Stimulated activated CD4-positive, alpha-beta T cell treated with anti-CD3 and anti-CD28 coated beads, Interleukin-12 subunit alpha, Interleukin-12 subunit beta, amount 100 ng/mL, for 4 hours (primary cell): ENCODE measurements at regions not wholly inside any gene's neighbourhood (a gene's known extent, or its start where the extent isn't known, plus 50 kb on each side); places are given as distances from the start of the nearest gene placed in this dataset.

Source experiments
- DNase-seq: peaks from one replicate; pipeline ENCODE4 v3.0.0-alpha.2; 2020

DNA sequence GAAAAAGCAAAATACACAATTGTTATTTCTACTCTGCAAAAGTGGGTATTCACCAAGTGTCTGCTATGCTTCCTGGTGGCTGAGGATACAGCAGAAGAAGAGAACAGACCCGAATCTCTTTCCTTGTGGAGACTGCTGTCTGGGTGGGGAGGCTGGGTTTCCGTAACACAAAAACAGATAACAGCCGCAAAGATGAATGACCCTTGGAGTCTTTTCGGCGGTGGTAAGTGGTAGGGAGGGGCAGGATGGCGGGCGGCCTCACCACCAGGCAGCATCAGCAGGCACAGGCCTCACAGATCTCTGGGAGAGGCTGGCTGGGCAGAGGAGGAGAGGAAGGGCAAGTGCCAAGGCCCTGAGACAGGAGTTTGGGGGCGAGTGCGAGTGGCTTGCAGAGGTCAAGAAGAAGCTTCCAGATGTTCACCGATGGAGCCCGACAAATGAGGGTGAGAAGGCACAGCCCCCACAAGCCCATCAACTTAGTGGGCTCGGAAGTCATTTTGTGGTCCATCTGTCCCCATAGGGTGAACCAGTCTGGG is 164.2 kb downstream of the RHOU start:
- DNase-seq = no peak

DNA sequence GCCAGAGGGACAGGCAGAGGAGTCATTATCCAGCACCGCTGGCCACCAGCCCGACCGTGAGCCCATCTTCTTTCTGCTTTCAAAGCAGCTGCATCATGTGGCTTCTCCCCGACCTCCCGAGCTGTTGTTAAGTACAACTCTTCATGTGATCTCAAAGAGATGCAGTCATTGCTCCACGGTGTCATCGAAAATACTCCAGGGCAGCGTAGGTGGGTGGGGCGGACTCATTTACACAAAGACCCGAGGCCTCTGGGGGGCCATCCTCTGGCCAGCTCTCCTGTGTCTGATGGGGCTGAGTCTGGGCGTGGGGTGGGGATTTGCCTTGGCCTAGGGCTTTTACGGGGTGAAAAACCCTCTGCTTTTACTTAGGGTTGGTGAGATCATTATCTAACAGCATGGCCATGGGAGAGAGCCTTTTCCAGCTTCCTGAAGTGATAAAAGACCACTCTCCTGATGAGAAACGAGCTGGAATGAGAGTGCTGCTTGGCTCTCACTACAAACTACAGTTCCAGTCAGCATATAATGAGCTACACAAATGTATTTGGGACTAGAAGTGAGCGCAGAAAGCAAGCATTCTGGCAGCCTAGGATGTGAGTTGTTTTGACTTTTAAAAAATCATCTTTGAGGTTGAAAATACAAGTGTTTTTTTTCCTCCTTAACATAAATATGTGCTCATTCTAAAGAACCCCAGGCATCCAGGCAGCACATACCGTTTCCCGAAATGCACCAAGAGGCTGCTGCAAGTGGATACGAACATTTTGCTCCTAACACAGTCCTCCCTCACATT is 165.0 kb downstream of the RHOU start:
- DNase-seq = no peak

GRCh38 chr1:228900886-228901392 is 165.7 kb downstream of the RHOU start:
- DNase-seq = no peak

GRCh38 chr1:228901936-228902681 is 166.8 kb downstream of the RHOU start:
- DNase-seq = no peak

GRCh38 chr1:228902781-228903433 is 167.6 kb downstream of the RHOU start:
- no peak for DNase-seq

DNA sequence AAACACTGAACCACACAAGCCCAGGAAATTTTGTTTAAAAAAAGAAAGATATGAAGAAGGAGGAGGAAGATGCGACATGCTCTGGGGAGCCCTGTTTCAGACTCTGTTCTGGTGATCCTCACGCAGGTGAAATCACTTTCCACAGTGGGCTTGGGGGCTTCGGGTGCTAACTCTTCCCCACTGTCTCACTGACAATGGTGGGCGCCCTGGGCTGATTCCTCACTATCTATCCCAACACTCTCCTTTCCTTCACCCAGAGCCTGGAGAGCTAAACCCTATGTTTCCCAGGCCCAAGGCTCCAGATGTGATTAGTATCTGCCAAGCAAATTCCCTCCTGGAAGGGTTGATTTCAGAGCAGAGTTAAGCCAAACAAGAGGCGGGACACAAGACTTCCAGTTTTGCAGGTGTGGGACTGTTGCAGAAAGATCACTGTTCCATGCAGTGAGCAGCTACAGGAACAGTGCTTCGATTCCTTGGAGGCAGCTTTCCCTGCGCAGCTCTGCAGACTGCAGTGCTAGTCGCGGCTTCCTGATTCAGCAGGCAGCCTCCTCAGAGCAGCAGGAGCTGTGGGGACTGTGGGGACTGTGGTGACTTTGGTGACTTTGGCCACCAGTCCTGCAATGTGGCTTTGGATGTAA is 168.3 kb downstream of the RHOU start:
- DNase-seq = no peak

DNA sequence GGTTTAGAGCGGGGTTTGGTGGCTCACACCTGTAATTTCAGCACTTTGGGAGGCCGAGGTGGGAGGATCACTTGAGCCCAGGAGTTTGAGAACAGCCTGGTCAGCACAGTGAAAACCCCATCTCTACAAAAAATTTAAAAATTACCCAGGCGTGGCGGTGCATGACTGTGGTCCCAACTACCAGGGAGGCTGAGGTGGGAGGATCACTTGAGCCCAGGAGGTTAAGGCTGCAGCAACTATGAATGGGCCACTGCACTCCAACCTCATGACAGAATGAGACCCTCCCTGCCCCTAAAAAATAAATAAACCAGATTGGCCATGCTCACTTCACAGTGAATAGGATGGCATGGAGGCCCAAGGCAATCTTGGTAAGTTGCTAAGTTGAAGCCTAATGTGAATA is 168.9 kb downstream of the RHOU start:
- no peak for DNase-seq

GRCh38 chr1:228905701-228906101 is 170.4 kb downstream of the RHOU start:
- no peak for DNase-seq

- DNase-seq = no peak
Measured at GRCh38 chr1:228906223-228906860, 171.1 kb downstream of the RHOU start.

GRCh38 chr1:228911225-228912210 is 176.2 kb downstream of the RHOU start:
- no peak for DNase-seq

DNA sequence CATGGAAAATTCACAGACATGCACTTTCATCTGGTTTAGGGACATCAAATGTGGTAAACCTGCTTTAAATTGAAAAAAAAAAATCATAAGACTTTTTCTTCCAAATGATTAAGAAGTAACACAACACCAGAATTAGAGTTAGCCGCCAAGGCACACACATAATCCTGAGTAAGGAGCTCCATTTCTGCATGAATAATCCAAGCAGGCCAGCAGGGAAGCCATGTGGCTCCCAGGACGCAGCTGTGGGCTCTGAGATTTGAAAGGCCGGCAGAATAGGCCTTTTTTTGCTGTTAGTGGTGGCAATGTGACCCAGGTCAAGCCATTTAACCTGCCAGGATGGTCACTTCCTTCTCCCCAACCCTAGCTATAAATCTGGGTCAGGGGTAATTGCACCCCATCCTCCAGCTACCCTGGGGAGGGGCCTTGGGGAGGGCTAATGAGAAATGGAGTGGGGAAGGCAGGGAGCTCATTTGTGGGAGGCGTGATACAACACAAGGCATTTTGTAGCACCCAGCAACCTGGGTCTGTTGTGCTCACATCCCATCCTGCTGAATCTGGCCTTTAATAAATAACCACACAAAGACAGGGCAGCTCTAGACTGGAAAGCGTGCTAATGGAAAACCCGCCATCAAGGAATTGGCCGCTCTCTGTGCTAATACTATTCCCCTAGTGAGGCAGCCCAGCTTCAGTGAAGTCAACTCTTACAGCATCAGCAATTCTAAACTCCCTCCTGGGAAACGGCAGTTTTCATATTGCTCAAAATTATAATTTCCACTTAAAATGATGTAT is 178.5 kb downstream of the RHOU start:
- DNase-seq = no peak

DNA sequence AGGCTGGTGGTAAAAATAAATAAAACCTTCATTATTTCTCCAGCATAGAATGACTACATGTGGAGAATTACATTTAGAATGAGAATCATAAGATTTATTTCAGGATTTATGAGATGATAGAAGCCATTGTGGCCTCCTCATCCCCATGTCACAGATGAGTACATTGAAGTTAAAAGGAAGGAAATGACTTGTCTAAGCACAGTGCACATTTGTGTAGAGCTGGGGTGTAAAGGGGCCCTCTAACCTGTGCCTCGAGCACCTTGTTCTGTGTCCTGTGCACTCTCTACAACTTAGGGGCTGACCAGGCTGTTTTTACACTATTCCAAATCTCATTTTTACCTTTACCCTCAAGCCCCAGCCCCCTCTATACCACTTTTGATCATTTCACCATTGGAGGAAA is 179.4 kb downstream of the RHOU start:
- DNase-seq = no peak

DNA sequence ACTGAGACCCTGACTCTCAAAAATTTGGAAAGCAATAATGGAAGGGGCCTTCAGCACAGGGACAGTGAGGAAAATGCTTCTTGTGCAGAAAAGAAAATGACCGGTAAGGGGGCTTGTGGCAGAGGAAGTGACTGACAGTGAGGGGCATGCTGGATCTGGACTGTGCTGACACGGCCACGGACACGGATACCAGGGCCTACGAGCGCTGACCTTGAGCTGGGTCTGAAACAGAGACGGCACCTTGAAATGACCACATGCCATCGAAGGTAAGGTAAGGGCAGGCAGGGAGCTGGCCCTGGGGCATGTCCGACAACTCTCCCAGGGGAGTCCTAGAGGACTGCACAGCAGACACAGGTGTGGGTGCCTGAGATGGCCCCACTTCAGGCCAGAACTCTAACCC is 182.1 kb downstream of the RHOU start:
- DNase-seq = no peak

- DNase-seq = no peak
Measured at GRCh38 chr1:228917755-228918154, 182.5 kb downstream of the RHOU start.

- no peak for DNase-seq
Measured at GRCh38 chr1:228918335-228918734, 183.1 kb downstream of the RHOU start.

DNA sequence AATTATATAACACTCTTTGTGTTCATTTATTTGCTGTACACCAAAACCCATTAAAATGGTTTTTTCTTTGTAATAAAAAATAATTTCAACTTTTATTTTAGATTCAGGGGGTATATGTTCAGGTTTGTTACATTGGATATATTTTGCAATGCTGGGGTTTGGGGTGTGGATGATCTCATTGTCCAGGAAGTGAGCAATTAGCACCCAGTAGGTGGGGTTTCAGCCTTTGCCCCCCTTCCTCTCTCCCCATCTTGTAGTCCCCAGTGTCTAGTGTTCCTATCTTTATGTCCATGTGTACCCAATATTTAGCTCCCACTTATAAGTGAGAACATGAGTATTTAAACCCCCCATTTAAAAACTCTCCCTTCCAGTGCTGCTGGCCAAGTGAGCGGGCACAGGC is 184.6 kb downstream of the RHOU start:
- no peak for DNase-seq

GRCh38 chr1:228920831-228921230 is 185.6 kb downstream of the RHOU start:
- DNase-seq = no peak

GRCh38 chr1:228921481-228921880 is 186.2 kb downstream of the RHOU start:
- no peak for DNase-seq

- no peak for DNase-seq
Measured at GRCh38 chr1:228922722-228923376, 187.6 kb downstream of the RHOU start.
